ENCODE measurements at regions not wholly inside any gene's neighbourhood (a gene's known extent, or its start where the extent isn't known, plus 50 kb on each side); places are given as distances from the start of the nearest gene placed in this dataset.
"Not testable (repeated sequence)": the region's sequence is repeated elsewhere in the genome, so short reads cannot be mapped to it uniquely, and the experiment has no call there.

DNA sequence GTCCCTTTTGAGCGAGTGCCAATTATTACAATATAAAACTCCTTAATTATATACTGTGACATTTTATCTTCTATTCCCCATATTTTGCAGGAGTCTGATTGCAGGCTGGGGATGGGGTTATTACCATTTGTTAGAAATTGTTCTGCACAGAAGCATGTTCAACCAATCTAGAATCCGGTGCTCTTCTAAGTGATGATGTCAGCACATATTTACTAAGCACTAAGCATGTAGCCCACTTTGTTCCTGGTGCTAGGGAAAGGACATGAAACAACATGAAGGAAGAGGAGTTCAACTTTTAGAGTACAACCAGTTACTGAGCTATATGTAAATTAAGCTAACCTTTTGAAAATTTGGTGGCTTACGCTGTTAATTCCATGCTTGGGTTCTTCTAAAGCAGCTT is 52.8 kb upstream of the IL1RAPL2 start:
- DNase-seq (ENCODE audit: low read depth in 2 of 3, low spot score in 2 of 3): no peak

GRCh38 chrX:104510801-104511200 is 55.2 kb upstream of the IL1RAPL2 start:
- no peak for DNase-seq (ENCODE audit: low read depth in 2 of 3, low spot score in 2 of 3)

- no peak for DNase-seq (ENCODE audit: low read depth in 2 of 3, low spot score in 2 of 3)
Observed at GRCh38 chrX:104502460-104502859, 63.5 kb upstream of the IL1RAPL2 start.

DNA sequence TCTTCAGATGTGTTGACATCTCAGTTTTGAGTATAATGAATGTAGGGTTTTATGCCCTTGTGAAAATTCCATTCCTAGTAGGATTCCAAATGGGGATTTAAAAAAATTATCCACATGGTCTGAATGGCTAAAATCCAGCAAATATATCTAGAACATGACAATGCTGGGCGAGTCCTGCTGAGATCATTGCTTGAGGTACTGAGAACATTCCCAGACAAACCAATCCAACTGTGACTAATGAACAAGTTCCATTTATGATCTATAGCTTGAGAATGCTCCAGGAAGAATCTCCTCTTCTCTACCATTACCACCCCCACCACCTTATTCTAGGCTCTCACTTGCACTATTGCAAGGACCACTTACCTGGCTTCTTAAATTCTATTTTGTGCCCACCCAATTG is 77.2 kb upstream of the IL1RAPL2 start:
- DNase-seq (ENCODE audit: low read depth in 2 of 3, low spot score in 2 of 3): no peak

GRCh38 chrX:104486691-104487090 is 79.3 kb upstream of the IL1RAPL2 start:
- no peak for DNase-seq (ENCODE audit: low read depth in 2 of 3, low spot score in 2 of 3)

DNA sequence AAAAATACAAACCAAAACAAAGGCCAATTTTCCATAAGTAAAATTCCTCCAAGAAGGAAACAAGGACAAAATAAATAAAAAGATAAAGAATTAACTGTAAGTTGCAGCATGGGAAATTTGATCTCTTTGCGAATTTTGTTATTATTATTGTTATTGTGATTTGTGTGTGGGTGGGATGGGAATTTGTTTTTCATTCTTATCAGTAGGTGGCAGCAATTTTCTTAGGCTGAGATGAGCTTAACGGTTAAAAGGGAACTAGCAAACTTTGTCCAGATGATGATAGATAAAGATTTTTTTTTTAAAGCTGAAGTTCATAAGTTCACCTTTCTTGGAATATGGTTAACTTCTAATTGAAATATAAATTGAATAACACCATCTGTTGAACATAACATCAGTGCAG is 83.2 kb upstream of the IL1RAPL2 start:
- no peak for DNase-seq (ENCODE audit: low read depth in 2 of 3, low spot score in 2 of 3)

DNA sequence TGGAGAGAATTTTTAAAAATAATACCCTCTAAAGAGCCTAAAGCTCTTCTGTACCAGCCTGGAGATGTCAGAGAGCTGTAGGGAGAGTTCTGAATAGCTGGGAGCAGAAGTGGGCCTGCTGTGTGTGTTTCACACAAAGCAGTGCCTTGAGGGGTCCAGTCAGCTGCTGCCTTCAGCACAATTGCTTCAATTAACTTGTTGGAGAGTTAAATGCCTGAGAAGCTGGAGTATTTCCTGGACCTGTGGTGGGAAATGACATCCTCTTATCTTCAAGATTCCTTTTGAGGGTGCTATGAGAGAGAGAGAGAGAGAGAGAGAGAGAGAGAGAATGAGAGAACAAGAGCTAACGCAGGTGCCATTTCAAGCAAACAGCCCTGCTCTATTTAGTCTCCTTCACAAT is 96.2 kb upstream of the IL1RAPL2 start:
- no peak for DNase-seq (ENCODE audit: low read depth in 2 of 3, low spot score in 2 of 3)

DNA sequence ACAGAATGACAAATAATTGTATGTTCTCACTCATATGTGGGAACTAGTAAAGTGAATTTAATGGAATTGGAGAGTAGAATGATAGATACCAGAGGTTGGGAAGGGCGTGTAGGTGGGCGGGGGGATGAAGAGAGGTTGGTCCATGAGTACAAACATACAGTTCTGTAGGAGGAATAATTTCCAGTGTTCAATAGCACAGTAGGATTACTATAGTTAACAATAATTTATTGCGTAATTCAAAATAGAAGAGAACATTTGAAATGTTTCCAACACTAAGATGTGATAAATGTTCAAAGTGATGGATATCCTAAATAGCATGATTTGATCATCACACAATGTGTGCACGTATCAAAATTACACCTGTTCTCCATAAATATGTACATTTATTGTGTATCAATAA is 106.2 kb upstream of the IL1RAPL2 start:
- no peak for DNase-seq (ENCODE audit: low read depth in 2 of 3, low spot score in 2 of 3)

GRCh38 chrX:104457130-104457529 is 108.9 kb upstream of the IL1RAPL2 start:
- not testable (repeated sequence) for DNase-seq (ENCODE audit: low read depth in 2 of 3, low spot score in 2 of 3)

DNA sequence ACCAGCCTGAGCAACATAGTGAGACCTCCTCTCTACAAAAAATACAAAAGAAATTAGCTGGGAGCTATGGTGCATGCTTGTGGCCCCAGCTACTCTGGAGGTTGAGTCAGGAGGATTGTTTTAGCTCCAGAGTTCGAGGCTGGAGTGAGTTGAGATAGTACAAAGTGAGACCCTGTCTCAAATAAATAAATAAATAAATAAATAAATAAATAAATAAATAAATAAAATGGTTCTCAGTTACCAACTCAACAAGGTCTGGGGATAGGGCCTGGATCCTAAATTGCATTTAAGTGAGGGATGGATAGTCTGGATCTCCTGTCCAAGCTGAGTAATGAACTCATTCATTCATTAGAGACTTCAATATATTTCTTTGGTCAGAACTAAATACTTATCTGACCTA is 115.7 kb upstream of the IL1RAPL2 start:
- DNase-seq (ENCODE audit: low read depth in 2 of 3, low spot score in 2 of 3): no peak

DNA sequence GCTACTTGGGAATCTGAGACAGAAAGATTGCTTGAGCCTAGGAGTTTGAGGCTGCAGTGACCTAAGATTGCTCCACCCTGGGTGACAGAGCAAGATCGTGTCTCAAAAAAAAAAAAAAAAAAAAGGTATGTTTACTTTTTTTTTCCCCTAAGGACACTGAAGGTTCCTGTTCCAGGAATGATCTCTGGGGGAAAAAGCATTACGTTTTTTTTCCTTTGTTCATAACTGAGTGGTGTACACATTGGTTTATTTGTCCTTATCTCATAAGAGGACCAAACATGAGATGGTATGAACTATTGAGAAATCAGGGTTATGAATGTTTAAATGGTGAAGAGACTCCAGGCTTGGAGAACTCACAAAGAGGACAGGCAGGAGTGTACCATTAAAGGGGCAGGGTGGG is 120.4 kb upstream of the IL1RAPL2 start:
- DNase-seq (ENCODE audit: low read depth in 2 of 3, low spot score in 2 of 3): no peak

DNA sequence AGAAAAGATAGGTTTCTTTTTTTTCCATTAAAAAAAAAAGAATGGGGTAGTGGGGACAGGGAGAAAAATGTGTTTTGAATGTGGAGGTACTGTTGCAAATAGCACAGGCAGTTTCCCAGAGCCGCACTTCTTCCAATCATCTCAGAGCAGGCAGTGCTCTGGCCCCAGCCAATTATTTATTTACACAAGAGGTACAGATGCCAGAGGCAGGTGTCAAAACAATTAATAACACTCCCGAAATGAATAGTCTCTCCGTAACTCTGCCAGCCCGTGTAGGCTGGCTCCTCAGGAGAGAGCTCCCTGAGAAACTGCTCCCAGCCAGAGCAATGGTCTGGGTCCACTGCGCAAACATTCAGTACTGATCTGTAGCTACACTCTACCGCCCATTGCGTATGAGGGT is 130.8 kb upstream of the IL1RAPL2 start:
- no peak for DNase-seq (ENCODE audit: low read depth in 2 of 3, low spot score in 2 of 3)

GRCh38 chrX:104432321-104432720 is 133.7 kb upstream of the IL1RAPL2 start:
- no peak for DNase-seq (ENCODE audit: low read depth in 2 of 3, low spot score in 2 of 3)

DNA sequence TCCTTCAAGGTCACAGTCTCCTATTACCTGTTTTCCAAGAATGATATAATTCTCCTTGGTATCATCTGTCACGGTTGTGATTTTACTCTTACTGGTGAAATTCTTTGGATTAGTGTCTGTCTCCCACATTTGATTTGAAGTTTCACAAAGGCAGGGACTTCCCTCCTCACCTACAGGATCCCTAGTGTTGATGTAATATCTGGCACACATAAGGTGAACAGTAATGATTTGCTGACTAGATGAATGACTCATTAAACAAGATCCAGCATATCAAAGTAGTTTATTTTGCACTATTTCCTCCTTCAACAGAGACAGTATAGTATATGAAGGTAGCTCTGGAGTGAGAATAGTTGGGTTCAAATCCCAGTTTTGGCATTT is 135.3 kb upstream of the IL1RAPL2 start:
- DNase-seq (ENCODE audit: low read depth in 2 of 3, low spot score in 2 of 3): no peak

GRCh38 chrX:104430072-104430741 is 135.8 kb upstream of the IL1RAPL2 start:
- no peak for DNase-seq (ENCODE audit: low read depth in 2 of 3, low spot score in 2 of 3)

- no peak for DNase-seq (ENCODE audit: low read depth in 2 of 3, low spot score in 2 of 3)
Observed at GRCh38 chrX:104428231-104428630, 137.8 kb upstream of the IL1RAPL2 start.

GRCh38 chrX:104427693-104428092 is 138.3 kb upstream of the IL1RAPL2 start:
- no peak for DNase-seq (ENCODE audit: low read depth in 2 of 3, low spot score in 2 of 3)

GRCh38 chrX:104427073-104427472 is 138.9 kb upstream of the IL1RAPL2 start:
- DNase-seq (ENCODE audit: low read depth in 2 of 3, low spot score in 2 of 3): no peak

DNA sequence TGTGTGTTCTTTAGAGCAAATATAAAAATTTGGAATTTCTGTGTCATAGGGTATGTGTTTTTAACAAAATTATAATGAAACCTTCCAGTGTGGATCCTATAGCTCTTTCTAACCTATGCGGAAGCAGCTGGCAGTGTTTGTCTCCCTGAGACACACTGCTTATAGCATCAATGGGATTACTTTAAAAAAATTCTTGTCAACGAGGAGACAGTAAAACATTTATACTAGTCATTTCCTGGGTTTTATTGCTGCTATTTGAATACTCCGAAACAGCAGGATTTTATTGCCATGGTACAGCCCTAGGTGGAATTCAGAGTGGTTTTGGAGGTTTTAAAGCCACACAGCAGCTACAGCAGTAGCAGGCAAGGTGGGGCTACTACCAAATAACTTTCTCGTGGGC is 145.1 kb upstream of the IL1RAPL2 start:
- DNase-seq (ENCODE audit: low read depth in 2 of 3, low spot score in 2 of 3): no peak

- no peak for DNase-seq (ENCODE audit: low read depth in 2 of 3, low spot score in 2 of 3)
Observed at GRCh38 chrX:104419926-104420325, 146.1 kb upstream of the IL1RAPL2 start.

DNA sequence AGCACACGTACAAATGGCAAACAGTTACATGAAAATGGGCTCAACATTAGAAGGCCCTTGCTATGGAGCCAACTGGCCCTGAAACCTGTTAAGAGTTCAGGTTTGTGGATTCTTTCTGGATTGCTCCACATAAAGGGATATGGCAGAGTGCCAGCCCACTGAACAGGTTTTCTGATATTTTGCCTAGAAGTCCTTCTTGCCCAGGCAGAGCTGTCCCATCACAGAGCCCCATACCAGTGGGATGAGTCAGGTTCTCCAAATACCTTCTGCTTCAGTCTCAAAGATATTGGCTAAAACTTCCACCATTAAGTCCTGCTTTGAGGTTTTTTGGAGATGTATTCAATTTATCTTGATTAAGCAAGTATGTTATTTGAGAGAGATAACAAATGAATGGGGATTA is 146.8 kb upstream of the IL1RAPL2 start:
- no peak for DNase-seq (ENCODE audit: low read depth in 2 of 3, low spot score in 2 of 3)

DNA sequence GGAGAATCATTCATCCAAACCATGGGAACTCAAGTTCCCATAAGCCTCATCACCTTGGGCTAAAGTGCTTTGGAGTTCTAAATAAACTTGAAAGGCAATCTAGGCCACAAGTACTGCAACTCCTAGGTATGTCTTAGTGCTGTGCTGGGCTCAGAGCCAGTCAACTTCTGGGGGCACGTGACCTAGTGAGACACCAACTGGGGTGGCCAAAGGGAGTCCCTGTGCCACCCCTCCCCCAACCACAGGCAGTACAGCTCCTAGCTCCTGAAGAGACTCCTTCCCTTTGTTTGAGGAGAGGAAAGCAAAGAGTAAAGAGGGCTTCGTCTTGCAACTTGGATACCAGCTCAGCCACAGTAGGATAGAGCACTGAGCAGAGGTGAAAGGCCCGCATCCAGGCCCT is 154.2 kb upstream of the IL1RAPL2 start:
- DNase-seq (ENCODE audit: low read depth in 2 of 3, low spot score in 2 of 3): no peak

DNA sequence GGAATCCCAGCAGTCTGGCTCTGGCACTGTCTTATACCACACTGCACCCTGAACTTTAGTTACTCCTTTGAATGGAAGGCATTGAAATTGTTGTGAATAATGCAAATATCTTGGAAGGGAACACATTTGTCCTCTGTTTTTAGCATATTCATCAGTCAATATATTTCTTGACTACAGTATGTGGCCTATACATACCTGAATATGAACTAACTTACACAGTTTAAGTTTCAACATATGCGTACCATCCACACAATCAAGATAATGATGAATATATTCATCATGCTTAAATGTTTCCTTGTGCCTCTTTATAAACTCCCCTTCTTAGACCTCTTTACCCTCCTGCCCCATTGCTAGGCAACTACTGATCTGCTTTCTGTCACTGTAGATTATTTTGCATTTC is 145.7 kb upstream of the ESX1 start:
- DNase-seq (ENCODE audit: low read depth in 2 of 3, low spot score in 2 of 3): no peak

- no peak for DNase-seq (ENCODE audit: low read depth in 2 of 3, low spot score in 2 of 3)
Observed at GRCh38 chrX:104392350-104392749, 137.6 kb upstream of the ESX1 start.
